ENCODE measurements at regions not wholly inside any gene's neighbourhood (a gene's known extent, or its start where the extent isn't known, plus 50 kb on each side); places are given as distances from the start of the nearest gene placed in this dataset.

DNA sequence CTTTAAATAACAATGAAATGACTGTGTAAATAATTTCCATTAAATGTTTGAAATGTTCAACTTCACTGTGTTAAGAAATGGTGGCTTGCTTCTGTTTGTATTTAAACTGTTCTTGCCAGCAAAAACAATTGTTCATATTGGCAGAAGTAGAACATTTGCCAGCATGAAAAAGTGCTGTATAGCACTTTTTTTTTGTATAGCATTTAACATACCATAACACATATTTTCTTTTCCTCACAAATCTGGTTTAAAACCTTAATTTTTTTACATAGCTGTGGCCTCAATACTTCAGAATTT is 94.1 kb downstream of the COX18 start:
- TF ChIP-seq EZH2 (IDR thresholded peaks at IDR 0.05; ENCODE audit: low read length, missing control alignments), result no peak
- TF ChIP-seq, protein P1, sequence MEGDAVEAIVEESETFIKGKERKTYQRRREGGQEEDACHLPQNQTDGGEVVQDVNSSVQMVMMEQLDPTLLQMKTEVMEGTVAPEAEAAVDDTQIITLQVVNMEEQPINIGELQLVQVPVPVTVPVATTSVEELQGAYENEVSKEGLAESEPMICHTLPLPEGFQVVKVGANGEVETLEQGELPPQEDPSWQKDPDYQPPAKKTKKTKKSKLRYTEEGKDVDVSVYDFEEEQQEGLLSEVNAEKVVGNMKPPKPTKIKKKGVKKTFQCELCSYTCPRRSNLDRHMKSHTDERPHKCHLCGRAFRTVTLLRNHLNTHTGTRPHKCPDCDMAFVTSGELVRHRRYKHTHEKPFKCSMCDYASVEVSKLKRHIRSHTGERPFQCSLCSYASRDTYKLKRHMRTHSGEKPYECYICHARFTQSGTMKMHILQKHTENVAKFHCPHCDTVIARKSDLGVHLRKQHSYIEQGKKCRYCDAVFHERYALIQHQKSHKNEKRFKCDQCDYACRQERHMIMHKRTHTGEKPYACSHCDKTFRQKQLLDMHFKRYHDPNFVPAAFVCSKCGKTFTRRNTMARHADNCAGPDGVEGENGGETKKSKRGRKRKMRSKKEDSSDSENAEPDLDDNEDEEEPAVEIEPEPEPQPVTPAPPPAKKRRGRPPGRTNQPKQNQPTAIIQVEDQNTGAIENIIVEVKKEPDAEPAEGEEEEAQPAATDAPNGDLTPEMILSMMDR (conservative IDR thresholded peaks at IDR 0.05 in 1 of 2, IDR thresholded peaks at IDR 0.05 in 1 of 2; ENCODE audit: low read depth in 1 of 2, low read length in 2 of 2), result no peak
- no peaks in the 10 kb centered on the region for H3K27me3 ChIP-seq (ENCODE audit: control insufficient read depth, insufficient read depth, low read length)
- no peaks in the 10 kb centered on the region for H4K20me1 ChIP-seq (ENCODE audit: control insufficient read depth, extremely low read depth, insufficient read depth, low read length)
- no peak overlapping the region for H3K9ac ChIP-seq (ENCODE audit: insufficient read depth, low read length)
- H3K36me3 ChIP-seq (ENCODE audit: control insufficient read depth, insufficient read depth, low read length), result no peaks in the 10 kb centered on the region
- no peaks in the 10 kb centered on the region for H3K79me2 ChIP-seq (ENCODE audit: control insufficient read depth, insufficient read depth, low read length)
- DNase-seq (ENCODE audit: low read depth in 2 of 2), result peak; percentile 41 to 73
- H3K4me3 ChIP-seq (replicated peaks in 1 of 4; ENCODE audit: control extremely low read depth in 1 of 4, insufficient read depth in 1 of 4, low read depth in 3 of 4, low read length in 4 of 4), result no peak overlapping the region
- peaks cover 7% of the 10 kb centered on the region for H3K4me1 ChIP-seq (ENCODE audit: control insufficient read depth, extremely low read depth, insufficient read depth, low read length)
- H3K9me3 ChIP-seq (ENCODE audit: control insufficient read depth, insufficient read depth, low read depth, low read length), result no peaks in the 10 kb centered on the region
- H3K27ac ChIP-seq (ENCODE audit: insufficient read depth, low read length), result no peak overlapping the region
- H3K4me2 ChIP-seq (ENCODE audit: extremely low read depth, insufficient read depth, low read length), result no peak overlapping the region
- H2AFZ ChIP-seq (ENCODE audit: low read length), result no peak overlapping the region

DNA sequence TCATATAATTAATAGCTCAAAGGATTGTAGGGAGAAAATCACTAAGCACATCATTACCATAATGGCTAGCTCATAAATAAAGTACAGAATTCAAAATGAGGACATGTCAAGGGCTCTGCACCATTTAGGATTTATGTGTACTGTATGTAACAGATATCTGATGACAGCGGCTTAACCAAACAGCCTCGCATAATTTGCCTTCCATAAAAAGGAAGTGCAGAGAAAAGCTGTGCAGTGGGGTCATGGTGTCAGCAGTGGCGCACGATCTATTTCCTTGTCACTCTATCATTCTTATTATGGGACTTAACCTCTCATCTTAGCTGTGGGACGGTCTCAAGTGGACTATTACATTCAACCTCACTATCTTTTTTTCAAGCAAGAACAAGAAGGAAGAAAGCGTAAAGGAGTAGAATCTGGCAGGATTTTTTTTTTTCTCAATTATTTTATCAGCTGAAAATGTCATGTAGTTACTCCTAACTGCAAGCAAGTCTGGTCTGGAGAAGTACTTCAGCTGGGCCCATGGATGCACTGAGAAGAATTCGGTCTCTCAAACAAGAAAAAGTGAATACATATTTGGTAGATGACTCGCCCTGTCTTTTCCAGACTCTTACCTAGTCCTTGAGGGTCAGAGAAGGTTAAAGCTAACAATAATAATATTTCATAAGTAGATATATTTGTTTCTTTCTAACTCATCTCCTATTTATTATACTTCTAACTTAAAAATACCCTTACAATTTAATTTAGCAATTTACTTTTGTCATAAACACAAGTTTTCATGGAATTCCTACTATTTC is 94.6 kb downstream of the COX18 start:
- Histone ChIP-seq H4K20me1 (ENCODE audit: control insufficient read depth, extremely low read depth, insufficient read depth, low read length) (no peaks in the 10 kb centered on the region), H3K36me3 (ENCODE audit: control insufficient read depth, insufficient read depth, low read length) (no peaks in the 10 kb centered on the region), H2AFZ (ENCODE audit: low read length) (peak overlapping the region; percentile 43), H3K79me2 (ENCODE audit: control insufficient read depth, insufficient read depth, low read length) (no peaks in the 10 kb centered on the region), H3K9me3 (ENCODE audit: control insufficient read depth, insufficient read depth, low read depth, low read length) (no peaks in the 10 kb centered on the region), H3K4me3 (replicated peaks in 1 of 4; ENCODE audit: control extremely low read depth in 1 of 4, insufficient read depth in 1 of 4, low read depth in 3 of 4, low read length in 4 of 4) (no peak overlapping the region), H3K4me1 (ENCODE audit: control insufficient read depth, extremely low read depth, insufficient read depth, low read length) (peaks cover 7% of the 10 kb centered on the region), H3K4me2 (ENCODE audit: extremely low read depth, insufficient read depth, low read length) (peak overlapping the region; percentile 37), H3K27ac (ENCODE audit: insufficient read depth, low read length) (no peak overlapping the region), H3K27me3 (ENCODE audit: control insufficient read depth, insufficient read depth, low read length) (no peaks in the 10 kb centered on the region), H3K9ac (ENCODE audit: insufficient read depth, low read length) (no peak overlapping the region)
- DNase-seq (ENCODE audit: low read depth in 2 of 2), result peak; percentile 25 to 80
- TF ChIP-seq EZH2 (IDR thresholded peaks at IDR 0.05; ENCODE audit: low read length, missing control alignments), result no peak
- TF ChIP-seq, protein P1 (conservative IDR thresholded peaks at IDR 0.05 in 1 of 2, IDR thresholded peaks at IDR 0.05 in 1 of 2; ENCODE audit: low read depth in 1 of 2, low read length in 2 of 2), result no peak

DNA sequence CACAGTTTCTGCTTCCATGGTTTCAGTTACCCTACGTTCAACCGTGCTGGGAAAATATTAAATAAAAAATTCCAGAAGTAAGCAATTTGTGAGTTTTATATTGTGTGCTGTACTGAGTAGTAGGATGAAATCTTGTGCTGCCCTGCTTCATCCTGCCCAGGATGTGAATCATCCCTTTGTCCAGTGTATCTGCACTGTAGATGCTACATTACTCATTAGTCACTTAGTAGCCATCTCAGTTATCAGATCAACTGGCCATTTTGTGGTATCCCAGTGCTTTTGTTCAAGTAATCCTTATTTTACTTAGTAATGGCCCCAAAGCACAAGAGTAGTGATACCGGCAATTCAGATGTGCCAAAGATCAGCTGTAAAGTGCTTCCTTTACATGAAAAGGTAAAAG is 97.9 kb downstream of the COX18 start:
- Histone ChIP-seq H3K4me2 (ENCODE audit: extremely low read depth, insufficient read depth, low read length) (peak overlapping the region; percentile 41), H3K27me3 (ENCODE audit: control insufficient read depth, insufficient read depth, low read length) (no peaks in the 10 kb centered on the region), H4K20me1 (ENCODE audit: control insufficient read depth, extremely low read depth, insufficient read depth, low read length) (no peaks in the 10 kb centered on the region), H3K79me2 (ENCODE audit: control insufficient read depth, insufficient read depth, low read length) (no peaks in the 10 kb centered on the region), H3K36me3 (ENCODE audit: control insufficient read depth, insufficient read depth, low read length) (no peaks in the 10 kb centered on the region), H3K9me3 (ENCODE audit: control insufficient read depth, insufficient read depth, low read depth, low read length) (no peaks in the 10 kb centered on the region), H3K4me3 (replicated peaks in 1 of 4; ENCODE audit: control extremely low read depth in 1 of 4, insufficient read depth in 1 of 4, low read depth in 3 of 4, low read length in 4 of 4) (no peak overlapping the region), H3K27ac (ENCODE audit: insufficient read depth, low read length) (no peak overlapping the region), H2AFZ (ENCODE audit: low read length) (peak overlapping the region; percentile 37), H3K9ac (ENCODE audit: insufficient read depth, low read length) (no peak overlapping the region), H3K4me1 (ENCODE audit: control insufficient read depth, extremely low read depth, insufficient read depth, low read length) (peaks cover 7% of the 10 kb centered on the region)
- peak; percentile 54 to 98 for DNase-seq (ENCODE audit: low read depth in 2 of 2)
- TF ChIP-seq, protein P1 (conservative IDR thresholded peaks at IDR 0.05 in 1 of 2, IDR thresholded peaks at IDR 0.05 in 1 of 2; ENCODE audit: low read depth in 1 of 2, low read length in 2 of 2), result no peak
- TF ChIP-seq EZH2 (IDR thresholded peaks at IDR 0.05; ENCODE audit: low read length, missing control alignments), result no peak
